B cell (primary cell): ENCODE measurements at regions not wholly inside any gene's neighbourhood (a gene's known extent, or its start where the extent isn't known, plus 50 kb on each side); places are given as distances from the start of the nearest gene placed in this dataset.

Source experiments
- CTCF ChIP-seq: fragments of 200-600 bp; IDR thresholded peaks from one replicate; pipeline ENCODE4 v1.8.0; 2022; ENCODE audit warnings: antibody characterized with exemption, mild to moderate bottlenecking
- EZH2 ChIP-seq: IDR thresholded peaks from 2 replicates; pipeline ENCODE4 v1.6.1; 2012; ENCODE audit warnings: borderline replicate concordance, low read depth, mild to moderate bottlenecking, moderate library complexity, low read length; ENCODE audit not compliant: insufficient read depth, poor library complexity, severe bottlenecking

- no peak for TF ChIP-seq CTCF
- no peak for TF ChIP-seq EZH2
Observed at GRCh38 chr13:72217142-72217541, 350.1 kb upstream of the DACH1 start.
